GM18951 (cell line): ENCODE measurements at regions not wholly inside any gene's neighbourhood (a gene's known extent, or its start where the extent isn't known, plus 50 kb on each side); places are given as distances from the start of the nearest gene placed in this dataset.

Experiments used
- POLR2A ChIP-seq: IDR thresholded peaks from 4 replicates; pipeline ENCODE4 v1.6.1; 2011; ENCODE audit warnings: mild to moderate bottlenecking; ENCODE audit not compliant: insufficient read length, insufficient read depth; ENCODE audit errors: extremely low read depth
- in situ Hi-C: fragments of 300-500 bp; cut with MboI; formaldehyde crosslinking; loops from one replicate; pipeline ENCODE4 v1.12.0; 2022; ENCODE audit warnings: low sequenced_read_pairs, mixed read lengths, inconsistent platforms; ENCODE audit not compliant: unreplicated experiment

GRCh38 chr5:153148624-153148976 is 341.9 kb upstream of the GRIA1 start:
- no peak for TF ChIP-seq POLR2A
- in situ Hi-C loops: no loop called here

GRCh38 chr5:153151558-153151957 is 338.9 kb upstream of the GRIA1 start:
- in situ Hi-C loops: no loop called here
- no peak for TF ChIP-seq POLR2A

- TF ChIP-seq POLR2A: no peak
- in situ Hi-C loops: no loop called here
Measured at GRCh38 chr5:153153086-153153485, 337.4 kb upstream of the GRIA1 start.

GRCh38 chr5:153157156-153157555 is 333.3 kb upstream of the GRIA1 start:
- no peak for TF ChIP-seq POLR2A
- in situ Hi-C loops: no loop called here

- TF ChIP-seq POLR2A: no peak
- in situ Hi-C loops: no loop called here
Measured at GRCh38 chr5:153158608-153159007, 331.9 kb upstream of the GRIA1 start.

- in situ Hi-C loops: no loop called here
- TF ChIP-seq POLR2A: no peak
Measured at GRCh38 chr5:153159616-153160015, 330.9 kb upstream of the GRIA1 start.

- TF ChIP-seq POLR2A: no peak
- in situ Hi-C loops: no loop called here
Measured at GRCh38 chr5:153168241-153168640, 322.2 kb upstream of the GRIA1 start.

- TF ChIP-seq POLR2A: no peak
- in situ Hi-C loops: no loop called here
Measured at GRCh38 chr5:153187503-153187902, 303.0 kb upstream of the GRIA1 start.

- TF ChIP-seq POLR2A: no peak
- in situ Hi-C loops: no loop called here
Measured at GRCh38 chr5:153206361-153206760, 284.1 kb upstream of the GRIA1 start.

- in situ Hi-C loops: no loop called here
Measured at GRCh38 chr5:153209016-153209415, 281.5 kb upstream of the GRIA1 start.

GRCh38 chr5:153209687-153210086 is 280.8 kb upstream of the GRIA1 start:
- no peak for TF ChIP-seq POLR2A
- in situ Hi-C loops: no loop called here

More at GRCh38 chr5:153209016-153209415, 281.5 kb upstream of the GRIA1 start:
- TF ChIP-seq POLR2A: no peak

GRCh38 chr5:153211076-153211475 is 279.4 kb upstream of the GRIA1 start:
- in situ Hi-C loops: no loop called here
- TF ChIP-seq POLR2A: no peak

GRCh38 chr5:153212471-153212870 is 278.0 kb upstream of the GRIA1 start:
- in situ Hi-C loops: no loop called here
- no peak for TF ChIP-seq POLR2A

GRCh38 chr5:153222936-153223335 is 267.5 kb upstream of the GRIA1 start:
- in situ Hi-C loops: no loop called here
- no peak for TF ChIP-seq POLR2A

- TF ChIP-seq POLR2A: no peak
- in situ Hi-C loops: no loop called here
Measured at GRCh38 chr5:153223376-153223775, 267.1 kb upstream of the GRIA1 start.
